Activated CD8-positive, alpha-beta memory T cell treated with anti-CD3 and anti-CD28 coated beads for 24 hours (primary cell): ENCODE measurements at regions not wholly inside any gene's neighbourhood (a gene's known extent, or its start where the extent isn't known, plus 50 kb on each side); places are given as distances from the start of the nearest gene placed in this dataset.
"Not testable (repeated sequence)": the region's sequence is repeated elsewhere in the genome, so short reads cannot be mapped to it uniquely, and the experiment has no call there.

Source experiments
- DNase-seq: peaks from one replicate; pipeline ENCODE4 v3.0.0-alpha.2; 2020

DNA sequence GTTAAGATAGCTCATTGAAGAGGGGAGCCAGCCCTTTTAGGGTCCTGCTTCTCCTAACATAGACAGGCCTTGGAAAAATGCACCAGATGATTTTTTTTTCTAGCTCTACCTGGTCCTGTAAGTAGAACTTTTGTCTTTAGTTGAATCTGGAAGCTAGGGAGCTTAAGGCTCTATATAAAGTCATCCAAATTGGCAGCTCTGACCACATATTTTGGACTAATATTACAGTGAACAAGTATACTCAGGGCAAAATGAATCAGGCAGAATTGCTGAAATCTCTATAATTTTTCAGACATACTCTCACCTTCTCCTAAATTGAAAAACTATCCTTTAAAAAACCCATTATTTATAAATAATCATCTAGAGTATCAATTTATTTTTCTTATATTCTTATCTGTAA, 375.6 kb downstream of the OSTF1 start:
- DNase-seq = no peak

DNA sequence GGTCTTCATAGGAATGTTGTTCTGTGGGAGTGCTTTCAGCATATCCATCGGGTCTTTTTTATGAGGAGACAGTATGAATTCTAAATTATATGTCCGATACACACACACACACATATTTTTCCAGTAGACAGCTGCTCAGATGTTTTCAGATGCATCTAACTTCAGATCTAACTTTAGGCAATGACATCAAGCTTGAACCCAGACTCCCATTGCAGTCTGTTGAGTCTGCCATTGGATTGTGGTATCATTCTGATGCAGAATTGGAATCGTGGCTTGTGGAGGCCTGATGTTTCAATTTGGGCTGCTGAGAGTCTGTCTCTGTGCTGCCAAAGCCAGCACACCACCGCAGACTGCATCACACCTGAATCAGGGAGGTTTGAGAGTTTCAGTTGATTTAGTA, 376.4 kb downstream of the OSTF1 start:
- DNase-seq = no peak

DNA sequence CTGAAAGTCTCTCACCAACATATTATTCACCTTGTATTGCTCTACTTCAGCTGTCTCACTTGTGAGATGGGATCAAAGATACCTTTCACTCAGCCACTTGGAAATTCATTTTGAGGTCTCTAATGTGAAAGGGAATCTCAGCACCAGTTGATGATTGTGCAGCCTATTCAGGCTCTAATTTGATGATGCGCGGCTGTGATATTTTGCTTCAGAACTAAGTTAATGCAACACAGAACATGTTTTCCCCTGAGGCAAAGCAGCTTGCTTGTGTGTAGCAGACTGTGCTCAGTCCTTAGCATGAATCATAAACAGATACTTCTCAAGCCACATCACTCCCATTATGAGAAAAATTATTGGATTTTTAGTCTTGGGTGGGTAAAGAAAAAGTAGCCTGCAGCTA, 378.8 kb downstream of the OSTF1 start:
- no peak for DNase-seq

DNA sequence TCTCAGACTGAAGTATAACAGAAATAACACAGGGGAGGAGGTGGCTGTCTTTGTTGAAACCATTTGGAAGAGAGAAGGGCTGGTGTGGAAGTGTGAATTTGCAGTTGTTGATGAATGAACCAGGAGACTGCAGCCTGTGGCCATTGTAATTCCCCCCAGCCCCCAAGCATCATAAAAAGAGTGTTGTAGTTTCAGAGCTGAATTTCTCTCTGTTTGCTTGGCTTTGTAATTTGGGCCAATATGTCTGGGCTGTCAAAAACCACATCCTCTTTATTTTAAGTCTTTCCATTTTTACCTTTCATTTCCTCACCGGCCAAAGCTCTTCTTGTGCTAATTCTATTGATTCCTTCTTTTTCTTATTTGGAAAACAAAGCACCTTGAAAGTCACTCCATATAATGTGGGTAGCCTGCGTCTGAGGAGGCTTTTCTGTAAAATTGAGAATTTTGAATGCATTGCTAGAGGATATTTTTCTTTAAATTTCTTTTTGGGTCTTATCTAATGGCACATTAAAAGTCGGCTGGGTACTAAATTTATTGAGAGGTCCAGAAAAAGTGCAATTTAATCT, 383.3 kb downstream of the OSTF1 start:
- DNase-seq = no peak

DNA sequence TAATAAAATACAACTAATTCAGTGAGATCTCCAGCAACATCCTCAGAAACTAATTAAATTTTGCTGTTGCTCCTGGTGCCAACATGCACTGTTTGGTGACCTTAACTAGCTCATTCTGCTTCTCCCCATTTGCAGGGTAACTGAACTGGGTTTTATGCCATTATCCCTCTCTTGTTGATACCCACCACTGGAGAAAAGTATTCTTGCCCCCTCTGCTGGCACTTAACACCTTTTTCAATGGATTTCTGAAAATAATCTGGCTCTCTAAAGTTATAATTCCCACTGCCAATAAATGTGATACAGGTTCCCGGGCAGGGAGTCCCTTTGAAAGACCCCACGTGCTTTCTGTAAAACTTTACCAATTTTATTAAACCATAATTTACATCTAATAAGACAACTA, 394.3 kb downstream of the OSTF1 start:
- no peak for DNase-seq

DNA sequence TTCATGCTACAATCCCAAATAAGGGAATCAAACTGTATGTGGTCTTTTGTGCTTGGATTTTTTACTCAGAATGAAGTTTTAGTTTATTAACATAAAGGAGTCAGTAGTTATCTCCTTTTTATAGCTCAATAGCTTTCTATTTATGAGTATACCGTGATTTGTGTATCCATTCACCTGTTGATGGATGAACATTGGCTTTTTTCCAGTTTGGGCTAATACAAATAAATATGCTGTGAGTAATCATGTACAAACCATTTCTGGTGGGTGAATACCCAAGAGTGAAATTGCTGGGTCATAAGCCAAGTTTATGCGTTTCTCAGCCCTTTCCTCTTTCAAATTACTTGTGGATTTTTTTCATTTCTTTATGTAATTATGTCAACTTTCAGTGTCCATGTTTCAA, 395.3 kb downstream of the OSTF1 start:
- DNase-seq = no peak

DNA sequence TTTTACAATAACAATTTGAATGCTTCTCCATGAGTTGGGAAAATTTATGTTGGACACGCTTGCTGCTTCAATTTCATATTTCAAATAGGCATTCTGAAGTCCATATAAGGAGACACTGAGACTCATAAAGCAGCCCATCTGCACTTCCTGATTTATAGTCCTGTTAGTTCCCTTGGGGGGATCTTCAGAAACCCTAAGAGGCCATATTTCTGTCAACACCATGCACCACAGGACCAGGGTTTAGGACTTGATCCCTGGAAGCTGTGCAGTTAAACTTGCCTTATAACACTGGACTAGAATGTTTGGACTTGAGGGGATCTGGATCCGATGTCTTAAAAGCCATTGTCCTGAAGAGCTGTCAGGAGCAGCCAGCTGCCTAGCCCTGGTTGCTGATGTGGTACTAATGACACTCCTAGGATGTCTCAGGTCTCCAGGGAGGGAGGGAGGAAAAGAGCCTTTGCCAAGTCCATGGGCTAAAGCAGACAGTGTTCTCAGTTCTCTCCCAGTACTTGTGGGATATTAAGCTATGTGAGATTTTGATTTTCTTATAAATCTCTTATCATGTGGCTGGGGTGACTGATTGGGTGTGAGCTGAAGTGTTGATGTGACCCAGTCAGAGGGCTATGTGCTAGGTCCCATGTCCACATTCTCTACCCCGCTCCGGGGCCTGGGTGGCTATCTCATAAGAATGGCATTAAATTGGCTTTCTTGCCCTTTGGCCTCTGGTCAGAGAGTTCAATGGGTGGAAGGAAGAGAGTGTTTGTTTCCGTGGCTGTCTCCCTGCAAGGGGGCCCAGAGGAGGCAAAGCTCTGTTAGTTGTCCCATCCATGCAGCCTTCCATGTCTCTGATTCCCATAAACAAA, 399.8 kb downstream of the OSTF1 start:
- no peak for DNase-seq

DNA sequence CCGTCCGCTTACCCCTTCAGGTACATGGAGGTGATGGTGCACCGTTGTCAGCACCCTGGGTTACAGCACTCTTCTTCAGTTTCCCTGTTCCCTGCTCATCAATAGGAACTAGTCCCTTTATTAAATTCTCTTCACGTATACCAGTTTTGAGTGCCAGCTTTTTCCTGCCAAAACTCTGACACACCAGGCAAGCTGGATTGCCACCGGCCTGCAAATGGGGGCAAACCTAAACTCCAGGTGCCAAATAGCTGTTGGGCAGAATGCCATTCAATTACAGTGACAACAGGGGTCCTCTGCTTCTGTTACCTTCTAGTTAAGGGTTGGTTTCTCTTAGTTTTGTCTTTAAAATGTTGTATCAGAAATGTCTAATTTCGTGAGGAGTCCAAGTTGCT, 400.4 kb downstream of the OSTF1 start:
- DNase-seq = no peak

DNA sequence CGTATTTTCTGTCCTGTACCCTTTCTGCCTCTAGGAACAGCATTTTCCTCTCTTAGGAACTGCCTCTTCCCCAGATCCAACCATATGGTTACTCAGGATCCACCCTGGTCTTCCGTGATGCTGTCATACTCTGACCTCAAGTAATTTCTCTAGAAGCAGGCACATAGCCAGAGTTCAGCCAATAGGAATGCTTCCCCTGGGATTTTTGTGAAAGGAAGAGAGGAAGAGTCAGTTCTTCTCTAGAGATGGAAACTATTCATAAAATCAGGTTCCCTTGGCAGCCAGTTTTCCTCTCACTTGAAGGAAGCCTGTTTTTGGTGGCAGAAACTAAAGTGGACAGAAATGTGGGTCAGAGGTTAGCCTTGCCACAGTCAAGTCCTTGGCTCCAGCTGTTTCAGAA, 400.1 kb upstream of the PCSK5 start:
- DNase-seq = no peak

DNA sequence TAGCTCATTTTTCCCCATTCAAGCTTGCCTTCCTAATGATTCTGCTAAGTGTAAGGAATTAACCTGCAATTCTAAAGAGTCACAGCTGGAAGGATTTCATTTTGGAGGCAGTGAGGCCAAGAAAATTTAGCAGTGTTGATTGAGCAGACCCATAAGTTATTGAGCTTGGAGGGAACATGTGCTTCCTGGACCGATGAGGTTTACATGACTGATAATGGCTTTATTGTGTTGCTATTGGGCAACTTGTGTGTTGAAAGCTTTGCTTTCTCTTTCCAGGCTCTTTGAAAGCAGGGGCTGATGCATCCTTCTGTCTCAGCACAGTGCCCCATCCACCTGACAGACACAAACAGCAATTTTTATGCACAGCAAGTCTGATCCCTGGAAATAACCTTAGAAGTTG, 398.9 kb upstream of the PCSK5 start:
- no peak for DNase-seq

DNA sequence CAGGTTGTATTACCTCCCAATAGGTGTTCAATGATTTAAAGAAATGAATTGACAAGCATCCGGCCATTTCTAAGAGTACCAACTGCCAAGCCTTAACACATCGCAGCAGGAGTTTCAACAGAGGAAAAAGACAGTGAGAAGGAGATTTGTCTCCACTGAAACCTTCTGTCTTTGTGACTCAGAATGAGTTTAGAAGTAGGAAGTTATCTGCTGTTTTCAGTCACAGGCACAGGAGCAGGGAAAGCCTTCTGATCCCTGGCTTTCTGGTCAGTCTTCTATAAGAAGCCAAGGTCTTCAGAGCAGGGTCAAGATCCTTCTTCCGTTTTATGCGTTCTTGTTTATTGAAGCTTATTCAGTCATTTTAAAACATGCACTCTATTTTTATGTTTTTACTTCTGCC, 390.7 kb upstream of the PCSK5 start:
- no peak for DNase-seq

DNA sequence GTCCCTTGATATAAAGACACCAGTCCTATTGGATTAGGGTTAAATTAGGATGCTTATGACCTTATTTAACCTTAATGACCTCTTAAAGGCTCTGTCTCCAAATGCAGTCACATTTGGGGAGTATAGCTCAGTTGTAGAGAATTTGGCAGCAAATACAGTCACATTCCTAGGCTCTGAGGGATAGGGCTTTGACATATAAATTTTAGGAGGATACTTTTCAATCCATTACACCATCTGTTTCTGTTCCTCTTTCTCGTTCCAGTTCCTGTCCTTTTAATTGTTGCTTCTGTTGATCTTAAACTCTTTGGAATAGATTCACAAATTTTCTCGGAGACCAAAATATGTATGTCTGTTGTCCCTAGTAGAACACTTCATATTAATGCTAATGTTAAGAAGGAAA, 390.0 kb upstream of the PCSK5 start:
- DNase-seq = no peak

DNA sequence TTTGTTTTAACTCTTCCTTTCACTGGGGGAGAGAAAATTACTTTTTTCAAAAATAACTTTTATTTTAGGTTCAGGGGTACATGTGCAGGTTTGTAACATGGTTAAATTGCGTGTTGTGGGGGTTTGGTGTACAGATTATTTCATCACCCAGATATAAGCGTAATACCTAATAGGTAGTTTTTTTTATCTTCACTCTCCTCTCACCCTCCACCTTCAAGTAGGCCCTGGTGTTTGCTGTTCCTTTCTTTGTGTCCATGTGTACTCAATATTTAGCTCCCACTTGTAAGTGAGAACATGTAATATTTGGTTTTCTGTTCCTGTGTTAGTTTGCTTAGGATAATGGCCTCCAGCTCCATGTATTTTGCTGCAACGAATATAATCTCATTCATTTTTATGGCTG, 389.5 kb upstream of the PCSK5 start:
- DNase-seq = not testable (repeated sequence)

DNA sequence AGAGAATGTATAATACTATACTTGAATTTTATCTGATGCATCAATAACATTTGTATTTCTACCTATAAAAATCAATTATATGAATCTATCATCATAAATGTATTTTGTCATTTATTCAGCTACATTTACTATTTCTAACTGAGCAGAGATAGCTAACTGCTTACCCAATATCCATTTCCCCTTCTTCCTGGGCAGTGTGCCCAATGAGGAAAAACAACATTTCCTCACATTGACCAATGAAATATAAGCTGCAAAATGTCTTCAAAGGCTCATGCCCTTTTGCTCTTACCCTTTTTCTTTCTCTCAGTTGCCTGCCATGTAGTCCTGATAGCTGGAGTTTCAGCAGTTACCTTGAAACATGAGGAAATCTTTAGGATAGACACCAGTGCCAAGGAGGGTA, 385.8 kb upstream of the PCSK5 start:
- DNase-seq = no peak

DNA sequence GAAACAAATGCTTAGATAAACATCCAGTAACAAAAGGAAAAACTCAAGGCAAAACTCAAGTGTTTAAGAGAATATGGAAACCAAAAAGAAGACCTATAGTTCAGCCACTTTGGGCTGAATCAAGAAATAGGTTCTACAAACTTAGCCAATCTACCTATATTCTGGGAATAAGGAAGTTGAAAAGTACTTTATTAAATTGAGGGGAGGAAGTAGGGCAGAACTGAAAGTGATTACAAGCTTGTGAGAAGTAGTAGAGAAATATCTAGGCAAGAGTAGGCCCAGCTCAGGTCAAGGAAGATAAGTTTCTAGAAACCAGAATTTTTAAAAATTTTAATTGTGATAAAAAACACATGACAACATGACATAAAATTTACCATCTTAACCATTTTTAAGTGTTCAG, 384.8 kb upstream of the PCSK5 start:
- DNase-seq = no peak

DNA sequence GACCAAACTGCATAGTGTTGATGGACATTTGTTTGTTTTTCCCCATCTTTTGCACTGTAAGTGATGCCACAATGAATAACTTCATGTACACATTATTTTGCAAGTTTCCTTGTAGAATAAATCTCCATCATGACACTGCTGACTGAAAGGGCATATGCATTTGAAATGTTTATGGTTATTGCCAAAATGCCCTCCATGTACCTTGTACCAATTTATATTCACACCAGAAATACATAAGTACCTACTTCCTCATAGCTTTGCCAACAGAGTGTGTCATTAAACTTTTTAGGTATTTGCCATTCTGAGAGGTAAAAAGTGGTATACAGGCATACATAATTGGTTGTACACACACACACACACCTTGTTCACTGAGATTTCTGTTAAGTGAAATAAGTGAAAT, 361.0 kb upstream of the PCSK5 start:
- DNase-seq = no peak

DNA sequence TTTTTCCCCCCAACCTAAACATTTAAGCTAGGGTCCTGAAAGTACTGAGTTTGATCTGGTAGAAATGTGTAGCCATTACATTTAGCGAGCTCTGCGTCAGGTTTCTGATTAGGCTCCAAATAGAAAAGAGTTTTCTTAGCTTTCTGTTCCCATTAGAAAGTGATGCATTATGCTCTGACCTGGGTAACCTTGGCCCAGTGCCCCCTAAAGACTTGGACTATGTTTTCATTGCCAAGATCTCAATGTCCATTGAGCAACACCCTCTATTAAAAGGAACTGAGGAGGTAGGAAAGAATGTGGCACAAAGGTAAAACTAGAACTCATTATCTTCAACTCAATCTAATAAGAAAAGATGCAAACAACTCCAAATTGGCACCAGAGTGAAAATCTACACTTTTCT, 358.9 kb upstream of the PCSK5 start:
- no peak for DNase-seq

DNA sequence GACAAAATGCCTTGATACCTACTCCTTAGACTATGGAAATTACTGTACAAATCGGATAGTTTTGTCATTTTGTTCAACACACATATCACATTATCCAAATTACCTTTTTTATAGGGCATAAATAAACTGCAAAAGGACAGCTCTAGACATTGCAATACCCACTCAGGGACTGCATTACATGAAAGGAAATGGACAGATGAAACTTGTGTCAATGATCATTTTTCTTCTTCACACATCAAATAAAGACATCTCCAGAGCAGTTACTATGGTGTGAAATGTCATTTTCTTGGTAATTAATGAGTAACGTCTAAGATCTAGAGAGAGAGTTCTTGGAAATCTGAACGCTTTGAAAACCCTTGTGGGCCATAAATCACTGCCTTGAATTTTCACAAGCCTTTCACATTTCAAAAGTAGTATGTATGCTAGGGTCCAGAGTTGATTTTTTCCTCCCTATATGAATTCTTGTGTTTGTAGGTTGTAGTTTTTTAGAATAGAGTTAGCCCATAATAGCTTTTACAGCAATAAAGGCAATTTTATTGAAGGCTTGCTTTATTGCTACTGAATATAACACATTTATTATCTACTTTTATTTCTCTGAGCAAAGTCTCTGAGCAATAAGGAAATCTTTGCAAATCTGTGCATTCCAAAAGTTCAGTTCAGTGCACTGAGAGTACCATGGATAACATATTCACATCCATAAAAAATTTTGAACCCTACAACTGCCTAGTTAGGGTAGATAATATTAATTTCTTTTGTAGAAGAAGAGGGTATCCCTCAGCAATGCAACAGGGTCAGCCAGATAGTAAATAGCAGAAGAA, 358.0 kb upstream of the PCSK5 start:
- no peak for DNase-seq

DNA sequence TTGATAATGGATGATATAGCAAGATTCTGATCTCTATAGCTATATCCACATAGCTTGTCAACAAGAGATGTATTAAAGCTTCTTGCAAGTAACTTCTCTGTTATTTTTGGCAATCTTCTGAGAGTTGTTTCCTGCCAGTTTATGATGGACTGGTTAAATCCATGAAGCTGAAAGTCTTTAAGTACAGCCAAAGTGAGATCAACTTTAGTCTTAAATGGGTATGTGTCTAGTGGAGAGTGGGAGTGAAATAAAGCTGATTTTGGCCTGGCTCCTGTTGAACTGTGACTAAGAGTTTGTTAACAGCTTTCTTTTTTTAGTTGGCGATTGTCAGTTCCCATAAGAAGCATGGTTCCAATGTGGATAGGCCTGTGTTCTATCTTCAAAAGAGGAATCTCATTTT, 350.9 kb upstream of the PCSK5 start:
- no peak for DNase-seq

DNA sequence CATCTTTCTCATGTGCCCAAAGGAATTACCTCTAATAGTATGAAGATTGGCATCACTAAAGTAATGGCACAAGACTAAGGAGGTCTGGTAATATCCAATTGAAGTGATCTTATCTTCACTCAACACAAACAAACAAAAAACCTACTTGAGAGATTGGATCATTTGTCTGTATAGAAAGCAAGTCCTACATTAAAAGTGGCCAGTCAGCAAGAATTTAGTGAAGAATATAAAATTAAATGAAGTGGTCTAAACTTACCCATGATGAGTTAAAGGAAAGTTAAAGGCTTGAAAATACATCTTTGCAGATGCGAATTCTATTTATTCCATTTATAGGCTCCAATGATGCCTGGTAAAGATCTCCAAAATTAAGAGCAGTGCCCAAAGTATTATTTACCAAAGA, 350.3 kb upstream of the PCSK5 start:
- no peak for DNase-seq

DNA sequence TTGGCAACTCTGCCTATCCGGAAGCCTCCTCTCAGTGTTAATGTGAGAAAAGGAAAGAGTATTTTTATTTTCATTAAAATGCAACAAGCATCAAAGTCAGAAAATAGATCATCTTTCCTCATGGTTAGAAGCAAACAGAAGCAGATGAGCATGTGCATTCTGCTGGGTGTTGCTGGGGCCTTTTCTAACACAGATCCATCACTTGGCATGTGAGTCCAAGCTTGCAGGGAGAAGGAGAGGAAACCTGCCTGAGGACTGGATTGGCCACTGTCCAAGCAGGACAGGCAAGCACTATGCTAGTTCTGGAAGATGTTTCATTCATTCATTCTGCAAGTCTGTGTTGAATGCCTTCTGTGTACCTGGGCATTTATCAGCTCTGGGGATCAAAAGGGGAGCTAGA, 348.7 kb upstream of the PCSK5 start:
- no peak for DNase-seq

DNA sequence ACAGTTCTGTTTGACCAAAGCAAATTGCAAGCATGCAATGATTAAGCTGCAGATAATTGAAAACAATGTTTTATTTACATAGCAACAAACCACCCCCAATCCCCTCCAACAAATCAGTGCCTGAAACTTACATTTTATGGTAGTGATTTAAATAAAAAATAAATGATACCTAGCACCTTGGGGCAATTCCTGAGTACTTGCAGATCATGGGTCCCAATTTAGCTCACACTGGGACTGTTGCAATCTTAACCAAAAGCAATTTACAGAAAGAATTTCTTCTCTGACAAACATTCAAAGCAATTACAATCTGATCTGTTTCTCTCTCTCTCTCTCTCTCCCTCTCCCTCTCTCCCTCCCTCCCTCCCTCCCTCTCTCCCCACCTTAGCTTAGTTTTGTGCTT, 345.7 kb upstream of the PCSK5 start:
- no peak for DNase-seq

DNA sequence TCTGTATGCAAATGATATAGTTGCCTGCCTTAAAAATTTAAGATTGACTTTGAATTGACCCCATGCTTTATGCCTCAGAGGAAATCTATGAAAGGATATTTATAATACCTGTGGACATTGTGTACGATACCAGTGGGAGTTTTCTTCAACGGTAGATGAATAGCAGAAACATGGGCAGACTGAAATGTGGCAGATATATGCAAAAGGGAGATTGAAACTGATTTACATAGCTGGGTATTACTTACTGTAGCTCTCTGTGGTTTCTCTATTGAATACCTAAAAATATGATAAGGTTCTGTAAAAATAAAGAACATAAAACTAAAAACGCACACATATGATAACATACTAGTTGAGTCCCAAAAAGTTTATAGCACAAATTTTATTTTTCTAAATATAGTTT, 345.2 kb upstream of the PCSK5 start:
- no peak for DNase-seq

DNA sequence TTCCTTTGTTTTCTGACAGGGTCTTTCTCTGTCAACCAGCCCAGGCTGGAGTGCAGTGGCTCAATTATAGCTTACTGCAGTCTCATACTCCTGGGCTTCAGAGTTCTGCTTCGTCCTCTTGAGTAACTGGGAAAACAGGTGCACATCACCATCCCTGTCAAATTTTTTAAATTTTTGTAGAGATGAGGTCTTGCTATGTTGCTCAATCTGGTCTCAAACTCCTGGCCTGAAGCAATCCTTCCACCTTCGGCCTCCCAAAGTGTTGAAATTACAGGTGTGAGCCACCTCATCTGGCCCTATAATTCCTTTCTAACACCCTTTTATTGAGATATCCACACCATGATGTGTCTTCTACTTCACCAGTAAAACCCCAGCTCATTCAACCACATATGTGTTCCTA, 341.6 kb upstream of the PCSK5 start:
- no peak for DNase-seq
